DND-41 (cell line): ENCODE measurements at regions not wholly inside any gene's neighbourhood (a gene's known extent, or its start where the extent isn't known, plus 50 kb on each side); places are given as distances from the start of the nearest gene placed in this dataset.

Experiments used
- ATAC-seq: fragments of 200-7000 bp; cut with Tn5 transposase; 3 replicates; pipeline ENCODE4 v1.9.1; 2021; ENCODE audit warnings: low read depth; ENCODE audit not compliant: insufficient read depth
- DNase-seq: peaks from one replicate; pipeline ENCODE4 v3.0.0-alpha.2; 2020
- H2AFZ ChIP-seq: 2 replicates; pipeline ENCODE4 v1.6.0; 2012; ENCODE audit warnings: low read depth, low read length
- H3K27ac ChIP-seq: 2 replicates; pipeline ENCODE4 v1.5.1; 2012; ENCODE audit warnings: low read length, inconsistent platforms
- H3K27me3 ChIP-seq: fragments of 200-600 bp; sonication (generic); 2 replicates; pipeline ENCODE4 v1.6.0; 2012; ENCODE audit warnings: low read length, mild to moderate bottlenecking, inconsistent platforms; ENCODE audit not compliant: insufficient read depth, poor library complexity
- H3K36me3 ChIP-seq: 2 replicates; pipeline ENCODE4 v1.5.1; 2012; ENCODE audit warnings: low read length, inconsistent platforms; ENCODE audit not compliant: insufficient read depth
- H3K4me1 ChIP-seq: 2 replicates; pipeline ENCODE4 v1.5.1; 2012; ENCODE audit warnings: mild to moderate bottlenecking, low read length; ENCODE audit not compliant: insufficient read depth
- H3K4me2 ChIP-seq: 2 replicates; pipeline ENCODE4 v1.6.0; 2012; ENCODE audit warnings: mild to moderate bottlenecking, moderate library complexity, low read length, inconsistent platforms; ENCODE audit not compliant: insufficient read depth
- H3K4me3 ChIP-seq, 2 experiments: fragments of 200-600 bp in 1 of 2; shearing (Covaris generic) in 1 of 2; 2 replicates each; pipeline ENCODE4 v1.5.1; 2012 to 2016; ENCODE audit warnings: inconsistent platforms in 2 of 2, low read length in 2 of 2, mild to moderate bottlenecking in 2 of 2, low read depth in 1 of 2, moderate library complexity in 1 of 2
- H3K79me2 ChIP-seq: 2 replicates; pipeline ENCODE4 v1.6.0; 2012; ENCODE audit warnings: low read length, inconsistent platforms; ENCODE audit not compliant: insufficient read depth
- H3K9ac ChIP-seq: 2 replicates; pipeline ENCODE4 v1.6.0; 2012; ENCODE audit warnings: low read depth, mild to moderate bottlenecking, inconsistent platforms, low read length, moderate library complexity
- H3K9me3 ChIP-seq: 2 replicates; pipeline ENCODE4 v1.5.1; 2012; ENCODE audit warnings: low read length, moderate library complexity, mild to moderate bottlenecking, inconsistent platforms; ENCODE audit not compliant: insufficient read depth, severe bottlenecking
- H4K20me1 ChIP-seq: 2 replicates; pipeline ENCODE4 v1.6.0; 2012; ENCODE audit warnings: low read length; ENCODE audit not compliant: insufficient read depth
- EZH2 ChIP-seq: IDR thresholded peaks from 3 replicates; pipeline ENCODE4 v1.6.1; 2012; ENCODE audit warnings: borderline replicate concordance, low read depth, mild to moderate bottlenecking, moderate library complexity, low read length, inconsistent platforms; ENCODE audit not compliant: severe bottlenecking
- TF ChIP-seq, protein P1 (sequence below): IDR thresholded peaks from 2 replicates; pipeline ENCODE4 v1.5.1; 2012; ENCODE audit warnings: borderline replicate concordance, low read length, moderate library complexity, mild to moderate bottlenecking; ENCODE audit not compliant: poor library complexity, severe bottlenecking; ENCODE audit errors: extremely low read depth

DNA sequence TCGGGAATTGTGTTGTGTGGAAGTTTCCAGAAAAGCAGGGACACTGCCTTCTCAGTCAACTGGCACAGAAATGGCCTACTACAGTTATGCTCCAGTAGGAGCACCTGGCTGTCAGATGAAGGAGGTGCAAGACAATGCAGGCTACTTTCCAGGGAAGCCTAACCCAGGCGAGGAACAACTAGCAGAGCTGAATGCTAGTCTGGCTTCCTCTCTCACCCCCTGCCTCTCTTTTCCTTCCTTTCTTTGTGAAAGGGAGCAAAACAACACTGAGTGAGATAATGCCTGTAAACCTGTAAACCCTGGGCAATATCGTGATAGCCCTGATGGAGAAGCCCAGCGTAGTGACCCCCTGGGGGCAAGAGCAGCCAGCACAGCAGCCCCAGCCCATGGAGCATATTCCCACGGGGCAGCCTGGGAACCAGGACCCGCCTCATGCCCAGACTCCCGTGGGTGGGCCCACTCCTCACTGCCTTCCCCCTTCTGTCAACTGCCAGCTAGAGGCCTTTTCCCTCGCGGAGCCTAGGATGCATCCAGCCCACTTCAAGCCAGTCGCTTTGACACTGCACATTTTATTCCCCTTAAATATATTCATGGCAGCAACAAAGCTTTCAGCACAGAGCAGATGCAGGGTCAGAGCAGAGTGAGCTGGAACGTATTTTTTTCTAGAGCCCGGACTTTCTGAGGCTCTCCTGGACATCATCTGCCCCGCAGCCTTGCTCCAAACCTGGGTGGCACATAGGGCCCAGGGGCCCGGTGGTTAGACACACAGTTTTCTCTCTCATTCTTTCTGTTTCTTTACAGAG lies 77.0 kb downstream of the PDCL3 start:
- H3K9ac ChIP-seq: no peak overlapping the region
- no peaks in the 10 kb centered on the region for H3K9me3 ChIP-seq
- no peak overlapping the region for H3K4me2 ChIP-seq
- no peak overlapping the region for H3K4me3 ChIP-seq
- peaks cover 28% of the 10 kb centered on the region for H3K4me1 ChIP-seq
- H4K20me1 ChIP-seq: no peaks in the 10 kb centered on the region
- peaks cover 3% of the 10 kb centered on the region for H3K27me3 ChIP-seq
- H3K36me3 ChIP-seq: no peaks in the 10 kb centered on the region
- ATAC-seq (no peak), DNase-seq (no peak)
- no peak overlapping the region for H2AFZ ChIP-seq
- no peak overlapping the region for H3K27ac ChIP-seq
- H3K79me2 ChIP-seq: no peaks in the 10 kb centered on the region
- no peak for TF ChIP-seq EZH2
- TF ChIP-seq, protein P1, sequence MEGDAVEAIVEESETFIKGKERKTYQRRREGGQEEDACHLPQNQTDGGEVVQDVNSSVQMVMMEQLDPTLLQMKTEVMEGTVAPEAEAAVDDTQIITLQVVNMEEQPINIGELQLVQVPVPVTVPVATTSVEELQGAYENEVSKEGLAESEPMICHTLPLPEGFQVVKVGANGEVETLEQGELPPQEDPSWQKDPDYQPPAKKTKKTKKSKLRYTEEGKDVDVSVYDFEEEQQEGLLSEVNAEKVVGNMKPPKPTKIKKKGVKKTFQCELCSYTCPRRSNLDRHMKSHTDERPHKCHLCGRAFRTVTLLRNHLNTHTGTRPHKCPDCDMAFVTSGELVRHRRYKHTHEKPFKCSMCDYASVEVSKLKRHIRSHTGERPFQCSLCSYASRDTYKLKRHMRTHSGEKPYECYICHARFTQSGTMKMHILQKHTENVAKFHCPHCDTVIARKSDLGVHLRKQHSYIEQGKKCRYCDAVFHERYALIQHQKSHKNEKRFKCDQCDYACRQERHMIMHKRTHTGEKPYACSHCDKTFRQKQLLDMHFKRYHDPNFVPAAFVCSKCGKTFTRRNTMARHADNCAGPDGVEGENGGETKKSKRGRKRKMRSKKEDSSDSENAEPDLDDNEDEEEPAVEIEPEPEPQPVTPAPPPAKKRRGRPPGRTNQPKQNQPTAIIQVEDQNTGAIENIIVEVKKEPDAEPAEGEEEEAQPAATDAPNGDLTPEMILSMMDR: no peak

DNA sequence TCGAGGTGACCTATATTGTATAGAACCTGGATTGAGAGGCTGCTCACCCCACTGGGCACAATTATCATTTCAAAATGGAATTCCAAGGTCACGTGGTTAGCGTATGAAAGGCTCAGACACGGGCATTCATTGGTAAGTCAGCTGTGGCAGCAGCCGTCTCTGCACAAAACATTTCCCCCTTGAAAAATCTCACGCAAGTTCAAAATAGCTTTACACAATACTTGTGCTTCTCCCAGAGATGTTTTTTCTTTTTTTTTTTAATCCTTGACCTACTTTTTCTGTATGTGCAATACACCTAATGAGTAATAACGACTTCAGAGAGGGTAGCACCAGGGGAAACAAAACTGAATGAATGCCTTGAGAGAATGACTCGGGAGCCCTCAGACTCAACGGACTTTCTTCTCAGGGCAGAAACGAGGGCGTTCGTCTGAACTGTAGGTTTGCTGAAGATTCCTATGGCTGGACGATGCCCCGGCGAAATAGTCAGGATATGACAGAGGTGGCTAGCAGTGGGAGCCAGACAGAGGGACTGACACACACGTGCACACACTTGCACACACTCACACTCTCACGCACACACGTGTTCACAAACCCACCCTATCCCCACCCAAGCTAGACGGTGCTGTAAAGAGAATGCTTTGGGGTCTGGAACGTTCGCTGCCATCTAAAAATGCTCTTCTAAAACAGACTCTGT lies 77.8 kb downstream of the PDCL3 start:
- Histone ChIP-seq H4K20me1 (no peaks in the 10 kb centered on the region), H3K36me3 (no peaks in the 10 kb centered on the region), H3K79me2 (no peaks in the 10 kb centered on the region), H3K27me3 (peaks cover 3% of the 10 kb centered on the region), H2AFZ (no peak overlapping the region), H3K9ac (no peak overlapping the region), H3K9me3 (no peaks in the 10 kb centered on the region), H3K4me2 (no peak overlapping the region), H3K4me1 (peaks cover 36% of the 10 kb centered on the region), H3K4me3 (no peak overlapping the region), H3K27ac (no peak overlapping the region)
- ATAC-seq (no peak), DNase-seq (no peak)
- TF ChIP-seq, protein P1: no peak
- TF ChIP-seq EZH2: no peak

DNA sequence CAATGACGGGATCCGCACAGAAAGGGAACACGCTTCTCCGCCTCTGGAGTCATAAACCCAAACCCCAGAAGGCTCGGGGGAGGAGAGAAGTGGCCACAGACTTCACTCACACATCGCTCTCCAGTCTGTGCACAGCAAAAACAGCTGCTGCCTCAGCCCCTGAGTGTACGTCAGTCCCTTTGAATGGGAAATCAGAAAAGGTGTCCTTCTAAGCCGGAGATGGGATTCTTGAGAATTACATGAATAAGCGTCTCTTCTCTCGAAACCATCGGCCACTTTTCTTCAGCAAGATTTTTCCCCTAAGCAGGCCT lies 78.3 kb downstream of the PDCL3 start:
- H3K36me3 ChIP-seq: no peaks in the 10 kb centered on the region
- DNase-seq (no peak), ATAC-seq (no peak)
- no peaks in the 10 kb centered on the region for H4K20me1 ChIP-seq
- H3K27ac ChIP-seq: no peak overlapping the region
- TF ChIP-seq, protein P1: no peak
- no peak for TF ChIP-seq EZH2
- H3K4me2 ChIP-seq: no peak overlapping the region
- H3K9me3 ChIP-seq: no peaks in the 10 kb centered on the region
- H3K9ac ChIP-seq: no peak overlapping the region
- H2AFZ ChIP-seq: no peak overlapping the region
- H3K4me3 ChIP-seq: no peak overlapping the region
- no peaks in the 10 kb centered on the region for H3K79me2 ChIP-seq
- peaks cover 3% of the 10 kb centered on the region for H3K27me3 ChIP-seq
- peaks cover 36% of the 10 kb centered on the region for H3K4me1 ChIP-seq
